Spinal cord (tissue), 9 donors: ENCODE measurements at regions not wholly inside any gene's neighbourhood (a gene's known extent, or its start where the extent isn't known, plus 50 kb on each side); places are given as distances from the start of the nearest gene placed in this dataset.
A peak's percentile ranks its signal among the peaks of the same experiment; 100 is the strongest.

ENCODE experiments used
- DNase-seq, 6 donors: peaks; one replicate each; pipeline versions ENCODE4 v3.0.0 to v3.0.0-alpha.2; 2013 to 2015; ENCODE audit warnings: low spot score in 6 of 6, low read depth in 4 of 6
- H3K27ac ChIP-seq: one replicate; pipeline ENCODE4 v1.5.1; 2013; ENCODE audit warnings: low read depth, low read length, control low read depth
- H3K27me3 ChIP-seq: one replicate; pipeline ENCODE4 v1.6.1; 2013; ENCODE audit warnings: low read length; ENCODE audit not compliant: control insufficient read depth, insufficient read depth
- H3K36me3 ChIP-seq: one replicate; pipeline ENCODE4 v1.6.1; 2013; ENCODE audit warnings: low read length; ENCODE audit not compliant: control insufficient read depth, insufficient read depth
- H3K4me1 ChIP-seq: one replicate; pipeline ENCODE4 v1.6.1; 2013; ENCODE audit warnings: low read length; ENCODE audit not compliant: control insufficient read depth, insufficient read depth
- H3K4me3 ChIP-seq: one replicate; pipeline ENCODE4 v1.5.1; 2013; ENCODE audit warnings: low read depth, low read length, control low read depth
- H3K9me3 ChIP-seq: one replicate; pipeline ENCODE4 v1.6.1; 2013; ENCODE audit warnings: low read length; ENCODE audit not compliant: control insufficient read depth, insufficient read depth
- WGBS: methylation state at CpG from one replicate; pipeline ENCODE4 v1.1.5; 2013; ENCODE audit warnings: missing lambda C conversion rate; ENCODE audit not compliant: insufficient coverage; 5-methylcytosine and 5-hydroxymethylcytosine counted together
- donor health status: healthy.

DNA sequence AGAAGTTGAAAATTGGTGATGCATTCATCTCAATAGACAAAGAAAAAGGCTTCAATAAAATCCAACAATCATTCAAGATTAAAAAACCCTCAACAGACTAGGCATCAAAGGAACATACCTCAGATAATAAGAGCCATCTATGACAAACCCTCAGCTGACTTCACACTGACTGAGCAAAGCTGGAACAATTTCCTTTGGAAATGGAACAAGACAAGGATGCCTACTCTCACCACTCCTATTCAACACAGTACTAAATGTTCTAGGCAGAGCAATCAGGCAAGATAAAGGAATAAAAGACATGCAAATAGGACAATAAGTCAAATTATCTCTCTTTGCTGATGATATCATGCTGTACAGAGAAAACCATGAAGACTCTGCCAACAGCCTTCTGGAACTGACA, 1188.1 kb downstream of the DTWD2 start:
- no peaks in the 10 kb centered on the region for H3K36me3 ChIP-seq
- H3K27me3 ChIP-seq, result no peaks in the 10 kb centered on the region
- H3K27ac ChIP-seq, result no peak overlapping the region
- H3K4me3 ChIP-seq, result no peak overlapping the region
- no peak for DNase-seq
- no peaks in the 10 kb centered on the region for H3K4me1 ChIP-seq
- H3K9me3 ChIP-seq, result no peaks in the 10 kb centered on the region

DNA sequence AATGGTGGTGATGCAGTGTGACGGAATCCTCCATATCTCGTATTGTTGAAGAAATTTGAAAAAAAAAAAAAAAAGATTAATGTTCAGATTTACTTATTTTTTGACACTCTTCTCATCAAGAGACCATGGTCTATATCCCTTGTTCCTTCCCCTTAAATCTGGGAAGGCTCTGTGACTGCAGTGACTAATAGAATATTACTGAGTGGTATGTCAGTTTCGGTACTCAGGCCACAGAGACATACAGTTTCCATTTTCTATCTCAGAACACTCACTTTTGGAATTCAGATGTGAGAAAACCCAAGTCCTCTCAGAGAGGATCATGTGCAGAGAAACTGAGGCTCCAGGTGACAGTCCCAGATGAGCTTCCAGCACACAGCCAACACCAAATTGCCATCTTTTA, 1193.5 kb downstream of the DTWD2 start:
- Histone ChIP-seq H3K27me3 (no peaks in the 10 kb centered on the region), H3K4me3 (no peak overlapping the region), H3K27ac (no peak overlapping the region), H3K9me3 (no peaks in the 10 kb centered on the region), H3K4me1 (no peaks in the 10 kb centered on the region), H3K36me3 (no peaks in the 10 kb centered on the region)
- no CpG with 5 or more reads among the region's 3 CpGs for WGBS
- no peak for DNase-seq

DNA sequence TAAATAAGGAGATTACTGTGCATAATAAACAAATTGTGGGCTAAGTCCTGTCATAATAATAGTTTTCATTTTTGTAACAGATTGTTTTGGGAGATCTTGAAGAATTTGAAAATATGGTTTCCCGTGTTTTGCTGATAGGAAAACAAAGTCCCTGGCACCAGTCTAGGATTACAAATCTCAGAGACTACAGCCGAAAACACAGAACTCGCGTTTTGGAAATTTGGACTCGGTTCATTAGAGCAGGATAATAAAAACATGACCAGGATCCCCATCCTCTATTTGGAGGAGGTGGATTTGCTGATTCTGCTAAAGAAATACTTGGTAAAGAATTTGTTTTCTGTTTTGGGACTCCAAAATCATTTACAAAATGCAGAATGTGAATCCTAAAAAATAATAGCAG, 1194.4 kb downstream of the DTWD2 start:
- H3K27ac ChIP-seq, result no peak overlapping the region
- DNase-seq, result peak in 2 of 6 donors; percentile 7 to 25
- no peaks in the 10 kb centered on the region for H3K36me3 ChIP-seq
- H3K4me1 ChIP-seq, result no peaks in the 10 kb centered on the region
- H3K4me3 ChIP-seq, result no peak overlapping the region
- WGBS, result no CpG with 5 or more reads among the region's 5 CpGs
- H3K9me3 ChIP-seq, result no peaks in the 10 kb centered on the region
- H3K27me3 ChIP-seq, result no peaks in the 10 kb centered on the region

DNA sequence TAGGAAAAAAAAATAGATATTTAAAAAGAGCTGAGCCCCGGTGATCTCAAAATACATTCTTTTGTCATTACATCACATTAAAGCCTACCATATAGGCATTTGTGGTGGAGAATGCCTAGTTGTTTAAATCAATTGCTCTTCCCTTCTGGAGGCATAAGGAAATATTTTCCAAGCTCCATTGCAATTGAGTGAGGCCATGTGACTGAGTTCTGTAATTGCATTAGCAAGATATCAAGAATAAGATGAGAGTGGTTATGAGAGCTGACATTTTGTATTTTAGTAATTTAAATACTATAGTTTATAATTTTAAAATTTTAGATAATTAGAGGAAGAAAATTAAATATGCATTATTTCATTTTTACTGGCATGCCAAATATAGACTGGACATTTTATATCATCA, 1195.9 kb downstream of the DTWD2 start:
- no peaks in the 10 kb centered on the region for H3K36me3 ChIP-seq
- WGBS, result no CpG with 5 or more reads among the region's 1 CpG
- no peaks in the 10 kb centered on the region for H3K9me3 ChIP-seq
- no peak overlapping the region for H3K4me3 ChIP-seq
- H3K27ac ChIP-seq, result no peak overlapping the region
- no peak for DNase-seq
- no peaks in the 10 kb centered on the region for H3K27me3 ChIP-seq
- H3K4me1 ChIP-seq, result no peaks in the 10 kb centered on the region

DNA sequence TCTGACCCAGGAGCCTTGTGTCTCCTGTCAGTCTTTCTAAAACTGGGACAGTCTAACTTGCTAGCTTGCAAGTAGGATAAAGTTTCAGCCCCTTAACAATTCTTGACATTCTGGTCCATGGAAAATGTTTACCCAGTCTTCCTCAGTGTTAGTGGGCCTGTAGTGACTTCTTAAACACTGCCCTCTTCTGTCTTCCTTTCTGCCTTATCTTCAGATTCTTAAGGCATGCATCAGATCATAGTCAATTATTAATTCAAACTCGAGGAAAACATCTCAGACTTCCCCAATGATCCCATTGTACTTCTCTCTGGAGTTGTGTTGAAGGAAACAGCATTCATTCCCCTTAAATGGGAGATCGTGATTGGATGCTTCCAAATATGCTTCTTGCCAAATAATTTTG, 1199.8 kb downstream of the DTWD2 start:
- no peaks in the 10 kb centered on the region for H3K36me3 ChIP-seq
- WGBS, result no CpG with 5 or more reads among the region's 2 CpGs
- DNase-seq, result no peak
- no peak overlapping the region for H3K4me3 ChIP-seq
- no peaks in the 10 kb centered on the region for H3K9me3 ChIP-seq
- no peak overlapping the region for H3K27ac ChIP-seq
- H3K4me1 ChIP-seq, result no peaks in the 10 kb centered on the region
- no peaks in the 10 kb centered on the region for H3K27me3 ChIP-seq

DNA sequence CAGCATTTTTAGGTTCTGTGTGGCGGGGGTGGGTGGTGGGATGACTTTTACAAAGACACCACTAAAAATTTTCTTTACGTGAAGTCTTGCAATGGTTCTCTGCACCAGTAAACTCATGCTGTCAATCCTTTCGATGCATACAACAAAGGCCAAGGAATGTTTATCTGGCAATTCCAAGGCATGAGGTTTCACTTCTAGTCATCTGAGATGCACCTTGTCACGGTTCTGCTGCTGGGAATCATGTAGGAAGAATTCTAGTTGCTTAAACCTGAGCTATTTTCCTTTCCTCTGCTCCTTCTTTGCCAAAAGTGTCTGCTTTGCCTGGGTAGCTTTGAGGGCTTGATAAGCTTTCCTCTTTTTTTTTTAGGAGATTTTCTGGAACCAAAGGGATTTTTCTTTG, 1204.5 kb upstream of the SEMA6A start:
- WGBS, result 100% methylated on average over 1 of the region's 4 CpGs
- Histone ChIP-seq H3K4me1 (no peaks in the 10 kb centered on the region), H3K27ac (no peak overlapping the region), H3K36me3 (no peaks in the 10 kb centered on the region), H3K4me3 (no peak overlapping the region), H3K27me3 (no peaks in the 10 kb centered on the region), H3K9me3 (no peaks in the 10 kb centered on the region)
- DNase-seq, result no peak

DNA sequence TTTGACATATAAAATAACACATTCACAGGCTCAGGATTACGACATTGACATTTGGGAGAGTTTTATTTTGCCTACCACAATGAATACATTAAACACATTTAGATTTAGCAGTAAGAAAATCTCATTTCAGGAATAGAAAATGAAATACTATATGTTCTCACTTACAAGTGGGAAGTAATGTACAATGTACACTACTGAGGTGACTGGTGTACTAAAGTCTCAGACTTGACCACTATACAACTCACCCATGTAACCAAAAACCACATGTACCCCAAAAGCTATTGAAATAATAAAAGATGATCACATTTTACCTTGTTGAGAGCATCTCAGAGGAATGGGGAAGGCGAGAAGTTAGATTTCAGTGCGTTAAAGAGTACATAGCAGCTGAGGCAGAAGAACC, 1202.4 kb upstream of the SEMA6A start:
- no CpG with 5 or more reads among the region's 3 CpGs for WGBS
- no peak overlapping the region for H3K27ac ChIP-seq
- no peaks in the 10 kb centered on the region for H3K27me3 ChIP-seq
- H3K4me1 ChIP-seq, result no peaks in the 10 kb centered on the region
- DNase-seq, result no peak
- no peaks in the 10 kb centered on the region for H3K36me3 ChIP-seq
- no peak overlapping the region for H3K4me3 ChIP-seq
- peaks cover 3% of the 10 kb centered on the region for H3K9me3 ChIP-seq

DNA sequence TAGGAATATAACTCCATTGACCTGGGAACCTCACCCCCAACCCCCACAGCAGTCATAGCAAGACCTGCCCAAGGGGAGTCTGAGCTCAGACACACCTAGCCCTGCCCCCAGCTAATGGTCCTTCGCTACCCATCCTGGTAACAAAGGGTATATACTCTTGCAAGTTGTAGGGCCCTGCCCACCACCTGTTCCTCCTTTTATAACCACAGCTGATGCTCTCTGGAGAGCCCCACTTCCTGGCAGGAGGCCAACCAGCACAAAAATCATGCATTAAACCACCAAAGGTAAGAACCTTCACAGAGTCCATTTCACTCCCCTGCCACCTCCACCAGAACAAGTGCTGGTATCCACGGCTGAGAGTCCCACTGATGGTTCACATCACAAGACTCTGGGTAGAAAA, 1195.3 kb upstream of the SEMA6A start:
- H3K27ac ChIP-seq, result no peak overlapping the region

DNA sequence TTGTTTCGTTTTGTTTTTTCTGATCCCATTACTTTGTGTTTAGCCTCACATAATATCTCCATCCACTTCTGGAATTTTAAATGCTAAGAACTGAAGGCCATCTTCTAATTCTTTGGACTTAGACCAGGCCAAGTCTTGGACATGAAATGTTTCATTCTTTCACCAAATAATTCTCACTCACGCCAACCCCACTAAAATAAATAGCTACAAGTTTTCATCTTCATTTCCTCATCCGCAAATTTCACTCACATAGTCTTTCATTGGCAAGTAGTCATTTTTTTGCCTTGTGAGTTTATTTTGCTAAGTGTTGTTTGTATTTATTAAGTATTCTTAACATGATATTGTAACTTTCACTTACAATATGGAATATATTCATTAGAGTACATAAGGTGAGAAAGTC, 1188.6 kb upstream of the SEMA6A start:
- no peak for DNase-seq
- 100% methylated on average over 1 of the region's 3 CpGs for WGBS
- Histone ChIP-seq H3K4me1 (no peaks in the 10 kb centered on the region), H3K9me3 (no peaks in the 10 kb centered on the region), H3K4me3 (no peak overlapping the region), H3K36me3 (no peaks in the 10 kb centered on the region), H3K27ac (no peak overlapping the region), H3K27me3 (no peaks in the 10 kb centered on the region)

More for the DNA sequence above, 1195.3 kb upstream of the SEMA6A start:
- peaks cover 4% of the 10 kb centered on the region for H3K9me3 ChIP-seq
- no peaks in the 10 kb centered on the region for H3K27me3 ChIP-seq
- WGBS, result 91% methylated on average over 2 of the region's 2 CpGs
- no peak for DNase-seq
- no peaks in the 10 kb centered on the region for H3K4me1 ChIP-seq
- no peaks in the 10 kb centered on the region for H3K36me3 ChIP-seq
- H3K4me3 ChIP-seq, result no peak overlapping the region

DNA sequence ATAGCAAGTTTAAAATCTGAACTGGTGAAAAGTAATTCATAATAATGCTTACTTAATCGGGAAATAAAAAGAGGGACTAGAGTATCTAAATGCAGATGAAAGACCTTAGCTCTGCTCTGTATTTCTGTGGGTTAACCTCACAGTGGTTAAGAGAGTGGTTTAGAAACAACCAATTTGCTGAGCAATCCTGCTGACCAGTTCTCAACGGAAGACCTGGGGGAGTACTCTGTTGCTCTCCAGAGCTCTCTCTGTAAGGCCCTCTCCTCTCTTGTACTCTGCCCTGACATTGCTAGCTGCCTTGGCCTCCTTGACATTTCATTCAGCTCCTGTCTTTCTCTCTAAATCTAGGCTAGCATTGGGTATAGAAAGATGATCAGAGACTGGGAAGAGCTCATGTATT, 1186.6 kb upstream of the SEMA6A start:
- H3K4me1 ChIP-seq, result no peaks in the 10 kb centered on the region
- H3K27me3 ChIP-seq, result no peaks in the 10 kb centered on the region
- H3K27ac ChIP-seq, result no peak overlapping the region
- no CpG with 5 or more reads among the region's 2 CpGs for WGBS
- H3K9me3 ChIP-seq, result no peaks in the 10 kb centered on the region
- H3K36me3 ChIP-seq, result no peaks in the 10 kb centered on the region
- H3K4me3 ChIP-seq, result peak overlapping the region; percentile 7
- DNase-seq, result peak in 1 of 6 donors; percentile 3
